HG02970 (cell line): ENCODE measurements at regions not wholly inside any gene's neighbourhood (a gene's known extent, or its start where the extent isn't known, plus 50 kb on each side); places are given as distances from the start of the nearest gene placed in this dataset.
"Not testable (repeated sequence)": the region's sequence is repeated elsewhere in the genome, so short reads cannot be mapped to it uniquely, and the experiment has no call there.

Experiments
- ATAC-seq: cut with Tn5 transposase; IDR thresholded peaks from one replicate; pipeline ENCODE4 v1.9.1; 2021; ENCODE audit warnings: mild to moderate bottlenecking, moderate library complexity, moderate number of reproducible peaks; ENCODE audit not compliant: unreplicated experiment, low FRiP score

DNA sequence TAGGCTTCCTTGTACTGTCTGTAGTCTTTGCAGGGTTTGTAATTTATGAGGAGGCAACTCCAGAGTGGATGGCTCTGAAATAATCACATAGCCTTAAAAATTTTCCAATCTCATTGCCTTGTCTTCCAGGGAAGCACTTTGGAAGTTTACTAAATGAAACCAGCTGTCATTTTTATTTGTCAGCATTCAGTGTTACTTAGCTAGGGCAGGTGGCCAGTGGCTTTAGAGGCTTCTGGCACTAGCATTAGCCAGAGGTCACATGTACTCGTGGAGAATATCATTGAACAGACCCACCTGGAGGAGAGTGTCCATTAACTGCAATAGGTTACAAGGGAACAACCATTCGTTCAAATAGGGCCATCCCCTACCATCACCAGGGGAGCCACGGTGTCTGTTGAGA, 160.3 kb upstream of the SLC28A3 start:
- ATAC-seq: no peak

DNA sequence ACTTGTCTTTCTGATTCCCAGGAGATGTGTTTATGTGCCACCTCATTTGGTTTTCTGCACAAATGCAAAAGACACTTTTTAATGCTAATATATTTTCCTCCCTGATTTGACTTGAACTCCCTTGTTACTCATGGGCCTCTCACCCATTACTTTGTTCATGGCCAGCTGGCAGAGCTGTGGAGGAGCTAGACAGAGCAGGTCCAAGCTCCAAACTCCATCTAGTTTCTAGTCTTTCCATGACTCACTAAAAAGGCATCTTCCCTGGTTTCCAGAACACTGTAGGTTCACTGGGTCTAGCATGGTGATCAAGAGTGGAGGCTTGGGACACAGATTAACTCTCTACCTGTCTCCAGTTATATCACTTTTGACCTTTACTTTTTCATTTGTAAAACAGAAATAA, 161.0 kb upstream of the SLC28A3 start:
- ATAC-seq: no peak

DNA sequence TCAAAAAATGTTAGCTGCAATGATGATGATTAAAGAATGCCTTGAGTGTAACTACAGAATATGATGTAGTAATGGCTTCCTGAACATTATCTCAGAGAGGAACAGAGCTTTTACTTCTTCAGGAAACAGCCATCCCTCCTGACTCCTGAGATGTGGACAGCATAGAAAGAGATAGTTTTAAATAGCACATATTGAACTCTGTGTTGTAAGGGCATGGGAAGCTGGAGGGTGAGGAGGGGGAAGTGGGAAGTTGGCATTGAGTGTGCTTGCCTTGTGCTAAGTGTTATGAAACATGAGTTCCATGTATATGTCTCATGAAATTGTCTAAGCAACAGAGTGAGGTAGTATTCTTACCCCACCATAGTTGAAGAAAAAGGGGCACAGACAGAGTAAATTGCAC, 161.5 kb upstream of the SLC28A3 start:
- ATAC-seq: no peak

DNA sequence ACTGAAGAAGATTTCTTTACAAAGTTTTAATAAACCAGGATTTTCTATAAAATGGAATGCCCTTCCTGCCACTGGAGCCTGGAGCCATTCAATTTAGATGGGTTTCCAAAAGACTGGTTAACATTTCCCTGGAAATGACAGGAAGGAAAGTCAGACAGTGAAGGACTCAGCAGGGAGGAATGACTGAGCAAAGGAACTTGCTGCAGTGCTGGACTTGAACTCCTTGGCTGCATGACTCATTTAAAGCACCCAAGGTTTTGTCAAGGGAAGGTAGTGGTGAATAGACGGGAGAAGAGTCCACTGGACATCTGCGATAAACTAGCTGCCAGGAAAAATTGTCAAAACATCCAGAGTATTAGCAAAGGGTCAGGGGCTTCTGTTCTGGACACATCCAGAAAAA, 163.8 kb upstream of the SLC28A3 start:
- ATAC-seq: no peak

DNA sequence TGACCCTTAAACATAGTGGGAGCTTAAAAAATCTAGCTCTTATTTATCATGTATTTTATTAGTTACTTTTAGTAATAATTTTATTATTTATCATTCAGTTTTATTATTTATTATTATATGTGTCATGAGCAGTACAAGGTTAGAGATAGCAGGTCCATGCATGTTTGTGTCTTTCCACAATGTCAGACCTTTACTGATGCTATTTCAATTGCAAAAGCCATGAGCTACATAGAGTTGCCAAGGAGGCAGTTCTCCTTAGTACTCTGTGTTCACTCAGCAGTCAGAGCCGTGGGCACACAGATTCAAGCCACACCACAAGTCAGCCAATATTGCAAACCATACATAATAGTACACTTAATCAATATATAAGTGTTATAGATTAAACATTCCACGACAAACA, 157.9 kb upstream of the NTRK2 start:
- no peak for ATAC-seq

DNA sequence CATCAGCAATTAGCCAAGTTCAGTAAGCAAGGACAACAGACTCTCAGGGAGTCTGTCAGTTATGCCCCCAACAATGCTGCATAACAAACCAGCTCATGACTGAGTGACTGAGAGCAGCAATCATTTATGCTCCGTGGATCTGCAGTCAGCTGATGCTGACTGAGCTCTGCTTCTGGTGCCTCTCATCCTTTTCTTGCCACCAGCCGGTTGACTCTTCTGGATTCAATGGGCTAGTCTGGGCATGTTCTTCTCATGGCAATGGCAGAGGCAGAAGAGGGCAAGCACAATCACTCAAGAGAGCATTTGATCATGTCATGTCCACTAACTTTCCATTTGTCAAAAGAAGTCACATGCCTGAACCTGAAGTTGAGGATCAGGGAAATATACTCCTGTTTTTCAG, 157.0 kb upstream of the NTRK2 start:
- no peak for ATAC-seq

DNA sequence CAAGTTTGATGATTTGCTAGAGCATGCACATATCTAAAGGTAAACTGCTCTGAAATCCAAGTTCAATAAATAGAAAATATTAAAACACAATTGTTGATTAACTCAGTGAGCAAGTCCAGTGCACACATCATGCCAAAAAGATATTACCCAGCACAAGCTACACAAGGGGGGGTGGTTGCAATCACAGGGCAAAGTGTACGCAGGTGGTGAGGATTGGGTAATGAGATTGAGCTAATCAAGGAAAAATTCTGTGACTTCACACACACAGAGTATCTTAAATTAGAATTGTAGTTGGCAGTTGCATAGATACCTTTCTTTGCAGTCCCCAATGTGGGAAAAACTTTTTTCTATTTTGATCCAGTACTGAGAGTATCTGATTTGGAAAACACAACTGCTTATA, 156.1 kb upstream of the NTRK2 start:
- no peak for ATAC-seq

DNA sequence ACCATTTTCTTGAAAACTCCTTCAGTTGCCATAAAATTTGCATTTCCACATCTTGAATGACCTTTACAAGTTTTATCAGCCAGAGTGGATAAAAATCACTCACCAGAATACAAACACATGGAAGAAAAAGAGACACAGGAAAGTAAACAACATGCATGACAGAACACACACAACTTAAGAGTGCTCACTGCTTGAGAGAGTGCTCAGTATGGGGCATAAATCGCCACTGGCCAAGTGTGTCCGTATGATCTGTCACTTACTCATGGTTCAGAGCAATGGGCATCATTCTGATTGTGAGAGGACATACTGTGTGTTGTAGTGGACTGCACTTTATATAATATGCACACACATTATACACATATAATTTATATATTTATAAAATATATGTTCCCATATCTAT, 155.6 kb upstream of the NTRK2 start:
- no peak for ATAC-seq

DNA sequence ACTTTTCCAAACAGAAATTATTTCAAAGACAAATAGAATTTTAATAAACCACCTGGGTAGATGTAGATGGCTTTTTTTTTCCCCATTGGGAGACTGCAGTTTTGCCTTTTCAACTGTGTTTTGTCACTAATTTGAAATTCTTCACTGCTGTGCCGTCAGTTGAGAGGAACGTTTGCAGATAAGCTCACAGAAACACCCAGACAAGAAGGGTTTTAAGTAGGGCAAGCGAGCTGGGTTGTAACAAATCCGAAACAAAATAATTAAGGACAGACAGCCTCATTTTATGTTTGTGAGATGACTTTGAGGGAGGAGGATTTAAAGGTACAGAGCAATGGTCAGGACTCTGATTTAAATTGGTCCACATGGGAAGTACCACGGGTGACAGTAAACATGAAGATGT, 155.1 kb upstream of the NTRK2 start:
- no peak for ATAC-seq

DNA sequence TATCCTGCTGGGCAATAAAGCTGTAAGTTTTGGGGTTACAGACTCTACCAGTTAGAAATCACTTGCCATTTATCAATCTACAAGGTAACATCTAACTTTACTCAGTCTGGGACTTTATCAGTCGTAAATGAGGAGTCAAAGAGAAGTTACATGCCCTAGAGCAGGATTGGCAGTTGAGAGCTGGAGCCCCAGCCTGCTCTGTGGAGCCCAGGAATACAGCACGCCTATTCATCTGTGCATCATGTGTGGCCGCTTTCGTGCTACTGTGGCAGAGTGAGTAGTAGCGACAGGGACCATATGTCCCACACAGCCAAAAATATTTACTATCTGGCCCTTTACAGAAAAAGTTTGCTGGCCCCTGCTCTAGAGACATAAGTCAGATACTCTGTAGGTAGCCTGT, 152.5 kb upstream of the NTRK2 start:
- no peak for ATAC-seq

DNA sequence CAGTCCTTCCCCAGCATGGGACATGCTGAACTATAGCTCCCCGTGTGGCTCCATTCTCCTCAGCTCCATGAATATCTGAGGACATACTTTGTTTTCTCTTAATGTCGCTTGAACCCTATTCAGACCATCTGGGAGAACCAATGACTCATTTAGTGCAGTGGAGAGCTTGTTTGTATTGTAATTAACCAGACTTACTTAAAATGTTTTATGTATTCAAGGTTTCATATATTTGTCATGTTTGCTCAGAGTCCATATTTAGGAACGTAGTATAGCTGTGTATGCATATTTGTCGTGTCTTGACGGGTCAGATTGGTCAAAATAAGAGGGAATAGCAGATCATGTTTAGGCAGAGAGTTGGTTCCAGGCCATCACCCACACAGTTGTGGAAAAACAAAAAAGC, 150.1 kb upstream of the NTRK2 start:
- no peak for ATAC-seq

DNA sequence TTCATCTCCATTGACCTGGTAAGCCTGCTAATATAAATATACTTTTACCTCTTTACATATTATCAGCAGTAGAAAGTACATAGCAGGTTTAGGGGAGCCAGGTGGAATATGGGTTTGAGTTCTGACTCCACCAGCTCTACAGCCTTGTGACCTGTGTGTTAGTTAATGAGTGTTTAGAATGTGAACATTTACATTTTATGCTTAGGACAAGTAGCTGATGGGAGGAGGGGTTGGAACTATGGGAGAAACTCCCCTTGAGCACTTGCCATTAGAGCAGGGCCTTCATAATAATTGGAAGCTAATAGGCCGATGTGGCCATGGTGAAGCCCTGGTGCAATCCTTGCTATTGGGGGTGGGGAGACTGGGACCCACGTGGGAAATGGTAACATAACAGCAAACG, 148.3 kb upstream of the NTRK2 start:
- ATAC-seq: no peak

DNA sequence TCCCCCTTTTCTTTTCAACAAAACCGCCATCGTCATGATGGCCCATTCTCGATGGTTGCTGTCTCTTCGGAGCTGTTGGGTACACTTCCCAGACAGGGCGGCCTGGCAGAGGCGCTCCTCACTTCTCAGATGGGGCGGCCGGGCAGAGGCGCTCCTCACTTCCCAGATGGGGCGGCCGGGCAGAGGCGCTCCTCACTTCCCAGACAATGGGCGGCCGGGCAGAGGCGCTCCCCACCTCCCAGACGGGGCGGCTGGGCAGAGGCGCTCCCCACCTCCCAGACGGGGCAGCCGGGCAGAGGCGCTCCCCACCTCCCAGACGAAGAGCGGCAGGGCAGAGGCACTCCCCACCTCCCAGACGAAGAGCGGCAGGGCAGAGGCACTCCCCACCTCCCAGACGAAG, 143.3 kb upstream of the NTRK2 start:
- not testable (repeated sequence) for ATAC-seq

DNA sequence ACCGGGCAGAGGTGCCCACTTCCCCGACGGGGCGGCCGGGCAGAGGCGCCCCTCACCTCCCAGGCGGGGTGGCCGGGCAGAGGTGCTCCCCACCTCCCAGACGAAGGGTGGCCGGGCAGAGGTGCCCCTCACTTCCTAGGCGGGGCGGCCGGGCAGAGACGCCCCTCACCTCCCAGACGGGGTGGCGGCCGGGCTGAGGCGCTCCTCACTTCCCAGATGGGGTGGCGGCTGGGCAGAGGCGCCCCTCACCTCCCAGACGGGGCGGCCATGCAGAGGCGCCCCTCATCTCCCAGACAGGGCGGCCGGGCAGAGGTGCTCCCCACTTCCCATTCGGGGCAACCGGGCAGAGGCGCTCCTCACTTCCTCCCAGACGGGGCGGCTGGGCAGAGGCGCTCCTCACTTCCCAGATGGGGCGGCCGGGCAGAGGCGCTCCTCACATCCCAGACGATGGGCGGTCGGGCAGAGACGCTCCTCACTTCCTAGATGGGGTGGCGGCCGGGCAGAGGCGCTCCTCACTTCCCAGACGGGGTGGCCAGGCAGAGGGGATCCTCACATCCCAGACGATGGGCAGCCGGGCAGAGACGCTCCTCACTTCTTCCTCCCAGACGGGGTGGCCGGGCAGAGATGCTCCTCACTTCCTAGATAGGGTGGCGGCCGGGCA, 142.3 kb upstream of the NTRK2 start:
- ATAC-seq: not testable (repeated sequence)

DNA sequence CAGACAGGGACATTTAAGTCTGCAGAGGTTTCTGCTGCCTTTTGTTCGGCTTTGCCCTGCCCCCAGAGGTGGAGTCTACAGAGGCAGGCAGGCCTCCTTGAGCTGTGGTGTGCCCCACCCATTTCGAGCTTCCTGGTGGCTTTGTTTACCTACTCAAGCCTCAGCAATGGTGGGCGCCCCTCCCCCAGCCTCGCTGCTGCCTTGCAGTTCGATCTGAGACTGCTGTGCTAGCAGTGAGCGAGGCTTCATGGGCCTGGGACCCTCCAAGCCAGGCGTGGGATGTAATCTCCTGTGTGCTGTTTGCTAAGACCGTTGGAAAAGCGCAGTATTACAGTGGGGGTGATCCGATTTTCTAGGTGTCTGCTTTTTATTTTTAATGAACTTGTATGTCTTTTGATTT, 133.6 kb upstream of the NTRK2 start:
- not testable (repeated sequence) for ATAC-seq

DNA sequence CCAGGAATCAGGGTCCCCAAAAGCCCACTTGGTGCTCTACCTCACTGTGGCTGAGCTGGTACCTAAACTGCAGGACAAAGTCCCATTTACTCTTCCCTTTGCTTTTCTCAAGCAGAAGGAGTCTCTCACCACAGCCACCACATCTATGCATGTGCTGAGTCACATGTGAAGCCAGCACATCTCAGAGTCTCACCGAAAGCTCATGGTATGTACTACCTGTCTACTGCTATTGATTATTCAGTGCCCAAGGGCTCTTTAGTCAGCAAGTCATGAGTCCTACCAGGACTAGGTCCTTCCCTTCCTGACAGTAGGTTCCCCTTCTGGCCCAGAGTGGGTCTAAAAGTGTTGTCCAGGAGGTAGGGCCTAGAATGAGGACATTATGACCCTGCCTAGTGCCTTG, 130.7 kb upstream of the NTRK2 start:
- no peak for ATAC-seq

DNA sequence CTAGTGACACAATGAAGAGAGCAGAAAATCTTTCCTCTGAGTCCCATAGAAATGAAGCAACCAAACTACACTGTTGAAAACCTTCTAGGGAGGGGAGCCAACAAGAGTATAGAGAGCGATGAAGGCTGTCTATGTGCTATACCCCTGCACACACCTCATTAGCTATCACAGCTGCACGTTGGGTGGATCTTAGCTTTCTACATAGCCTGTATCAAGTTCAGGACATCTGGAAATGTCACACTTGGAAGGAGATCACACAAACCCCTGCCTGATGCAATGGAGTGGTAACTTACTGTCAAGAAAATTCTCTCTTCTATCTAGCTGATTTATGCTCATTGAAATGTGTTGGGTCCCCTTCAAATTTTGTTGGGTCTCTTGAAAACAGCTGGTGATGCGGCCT, 127.0 kb upstream of the NTRK2 start:
- ATAC-seq: no peak

DNA sequence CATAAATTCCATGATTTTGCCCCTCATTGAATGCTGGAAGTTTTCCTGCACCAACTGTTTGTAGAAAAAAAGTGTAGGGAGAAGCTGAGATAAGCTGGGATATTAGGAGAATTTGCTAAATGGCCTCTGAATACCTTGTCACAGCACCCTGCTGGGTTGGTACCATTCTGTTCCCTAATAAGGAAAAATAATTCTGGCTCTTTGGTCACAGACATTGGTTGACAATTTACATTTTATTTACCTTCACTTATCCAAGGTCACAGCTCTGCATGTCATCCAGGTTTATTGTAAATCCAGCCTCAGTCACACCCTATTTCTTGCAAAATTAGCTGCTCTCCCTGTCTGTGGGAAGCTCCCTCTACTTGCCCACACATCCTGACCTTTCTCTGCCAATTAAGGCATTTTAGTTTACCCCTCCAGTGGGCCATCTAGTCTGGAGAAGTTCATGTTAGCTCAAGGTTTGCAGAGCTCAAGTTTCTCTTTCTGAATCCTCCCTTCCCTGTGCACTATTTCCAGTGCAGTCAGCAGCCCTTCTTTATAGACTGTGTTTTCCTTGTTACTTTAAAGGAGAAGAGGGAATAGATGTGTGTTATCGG, 115.4 kb upstream of the NTRK2 start:
- ATAC-seq: no peak

DNA sequence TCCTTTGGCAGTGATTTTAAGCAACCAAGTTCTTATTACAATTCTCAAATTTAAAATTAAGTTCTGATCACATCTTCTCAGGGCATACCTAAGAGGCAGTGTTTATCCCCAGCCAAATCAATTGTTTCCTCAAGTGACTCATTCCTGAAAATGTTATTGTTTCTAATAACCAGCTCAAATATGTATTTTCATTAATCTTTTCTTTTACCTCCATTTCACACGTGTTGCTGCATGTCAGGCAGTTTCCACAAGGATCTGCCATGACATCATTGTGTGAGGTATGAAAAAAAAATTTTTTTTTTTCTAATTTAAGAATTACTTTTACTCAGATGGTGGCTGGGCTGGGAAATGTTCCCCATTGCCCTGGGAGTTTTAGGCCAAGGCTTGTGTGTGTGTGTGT, 113.0 kb upstream of the NTRK2 start:
- no peak for ATAC-seq

DNA sequence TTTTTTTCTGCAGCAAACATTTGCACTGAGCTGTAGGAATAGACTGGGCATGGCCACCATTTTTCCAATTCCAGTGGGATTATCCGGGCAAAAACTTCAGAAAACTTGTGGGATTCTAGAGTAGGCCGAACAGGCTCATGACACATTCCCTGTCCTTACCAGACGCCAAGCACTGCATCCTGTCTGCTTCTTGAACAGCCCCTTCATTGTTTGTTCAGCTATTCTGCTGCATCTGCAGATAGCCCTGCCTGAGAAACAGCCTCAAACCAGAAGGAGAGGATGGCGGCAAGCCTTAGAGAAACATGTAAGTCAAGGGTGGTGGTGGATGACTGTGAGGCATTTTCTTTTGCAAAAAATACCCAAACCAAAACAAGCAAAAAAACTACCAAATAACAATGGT, 111.8 kb upstream of the NTRK2 start:
- no peak for ATAC-seq

DNA sequence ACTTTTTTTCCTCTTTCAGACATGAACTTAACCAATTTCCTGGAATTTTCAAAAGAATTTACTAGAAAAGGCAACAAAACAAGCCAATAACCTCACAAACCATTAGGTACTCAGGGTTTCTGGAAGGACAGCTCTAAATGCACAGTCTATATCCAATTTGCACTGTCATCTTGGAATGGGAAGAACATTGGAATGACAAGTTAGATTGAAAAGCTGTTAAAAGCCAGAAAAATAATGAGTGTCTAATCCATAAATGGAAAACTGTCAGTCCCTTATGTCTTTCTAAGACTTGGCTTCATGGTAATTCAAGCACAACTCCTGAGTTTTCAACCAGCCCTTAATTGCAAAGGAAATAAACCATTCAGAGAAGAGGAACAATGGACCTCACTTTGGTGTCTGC, 105.8 kb upstream of the NTRK2 start:
- no peak for ATAC-seq

DNA sequence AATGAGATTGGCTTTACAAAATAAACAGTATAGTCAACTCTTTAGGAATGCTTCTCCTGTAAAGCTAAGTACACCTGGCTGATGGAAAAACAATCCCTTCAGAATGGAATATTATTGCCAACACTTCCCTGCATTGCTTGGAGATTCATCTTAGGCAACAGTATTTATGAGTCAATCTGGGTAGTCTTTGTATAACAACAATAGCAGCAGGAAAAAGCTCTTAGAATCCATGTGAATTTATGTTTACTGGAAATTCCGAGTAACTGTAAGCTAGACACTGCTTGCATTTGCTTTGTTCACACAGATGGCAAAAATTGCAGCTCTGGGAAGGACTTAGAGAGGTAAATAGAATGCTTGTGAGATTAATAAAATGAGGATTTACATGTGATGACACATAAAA, 101.7 kb upstream of the NTRK2 start:
- no peak for ATAC-seq
